HFF-Myc (cell line): ENCODE measurements at regions not wholly inside any gene's neighbourhood (a gene's known extent, or its start where the extent isn't known, plus 50 kb on each side); places are given as distances from the start of the nearest gene placed in this dataset.

Source experiments
- DNase-seq: peaks from one replicate; pipeline ENCODE4 v3.0.0-alpha.2; 2011; ENCODE audit warnings: low read depth; ENCODE audit errors: extremely low read depth
- H3K4me3 ChIP-seq: replicated peaks from 2 replicates; pipeline ENCODE4 v1.5.1; 2011; ENCODE audit warnings: low read depth, mild to moderate bottlenecking, control low read depth, low read length
- TF ChIP-seq, protein P1 (sequence below): IDR thresholded peaks from 2 replicates; pipeline ENCODE4 v1.5.1; 2012; ENCODE audit warnings: mild to moderate bottlenecking, low read depth, low read length, control low read depth; ENCODE audit errors: missing control alignments

DNA sequence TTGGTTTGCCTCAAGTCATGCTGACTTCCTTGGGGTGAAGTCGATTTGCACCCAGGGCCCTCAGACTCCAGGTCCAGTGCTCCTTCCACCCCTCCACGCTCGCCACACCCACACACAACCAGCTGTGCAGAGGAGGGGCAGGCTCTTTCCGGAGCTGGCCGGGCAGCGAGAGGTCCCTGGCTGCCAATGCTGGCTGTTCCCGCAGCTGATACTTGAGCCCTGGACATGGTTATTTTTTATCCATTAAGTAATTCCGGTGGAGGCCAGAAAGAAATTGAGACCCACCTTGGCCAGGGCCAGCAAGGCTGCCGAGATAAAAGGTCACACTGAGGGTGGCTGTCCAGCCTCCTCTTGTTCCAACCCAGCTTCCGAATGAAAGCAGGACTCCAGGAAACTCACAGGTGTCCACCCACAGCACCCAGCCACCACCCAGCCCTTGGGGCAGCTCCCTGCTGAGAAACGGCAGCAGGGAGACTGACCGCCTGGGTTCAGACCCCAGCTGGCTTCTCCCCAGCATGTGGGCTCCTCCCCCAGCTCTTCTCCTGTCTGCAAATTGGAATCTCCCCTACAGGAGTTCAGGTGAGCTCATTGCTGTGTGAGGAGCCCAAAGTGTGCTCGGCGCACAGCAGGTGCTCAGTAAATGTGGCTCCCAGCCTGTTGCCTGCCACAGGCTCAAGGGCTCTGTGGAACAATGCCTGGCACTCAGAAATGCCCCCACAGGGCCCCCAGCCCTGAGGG lies 77.8 kb downstream of the PDGFA start:
- no peak for DNase-seq
- H3K4me3 ChIP-seq: no peak overlapping the region
- TF ChIP-seq, protein P1, sequence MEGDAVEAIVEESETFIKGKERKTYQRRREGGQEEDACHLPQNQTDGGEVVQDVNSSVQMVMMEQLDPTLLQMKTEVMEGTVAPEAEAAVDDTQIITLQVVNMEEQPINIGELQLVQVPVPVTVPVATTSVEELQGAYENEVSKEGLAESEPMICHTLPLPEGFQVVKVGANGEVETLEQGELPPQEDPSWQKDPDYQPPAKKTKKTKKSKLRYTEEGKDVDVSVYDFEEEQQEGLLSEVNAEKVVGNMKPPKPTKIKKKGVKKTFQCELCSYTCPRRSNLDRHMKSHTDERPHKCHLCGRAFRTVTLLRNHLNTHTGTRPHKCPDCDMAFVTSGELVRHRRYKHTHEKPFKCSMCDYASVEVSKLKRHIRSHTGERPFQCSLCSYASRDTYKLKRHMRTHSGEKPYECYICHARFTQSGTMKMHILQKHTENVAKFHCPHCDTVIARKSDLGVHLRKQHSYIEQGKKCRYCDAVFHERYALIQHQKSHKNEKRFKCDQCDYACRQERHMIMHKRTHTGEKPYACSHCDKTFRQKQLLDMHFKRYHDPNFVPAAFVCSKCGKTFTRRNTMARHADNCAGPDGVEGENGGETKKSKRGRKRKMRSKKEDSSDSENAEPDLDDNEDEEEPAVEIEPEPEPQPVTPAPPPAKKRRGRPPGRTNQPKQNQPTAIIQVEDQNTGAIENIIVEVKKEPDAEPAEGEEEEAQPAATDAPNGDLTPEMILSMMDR: no peak

DNA sequence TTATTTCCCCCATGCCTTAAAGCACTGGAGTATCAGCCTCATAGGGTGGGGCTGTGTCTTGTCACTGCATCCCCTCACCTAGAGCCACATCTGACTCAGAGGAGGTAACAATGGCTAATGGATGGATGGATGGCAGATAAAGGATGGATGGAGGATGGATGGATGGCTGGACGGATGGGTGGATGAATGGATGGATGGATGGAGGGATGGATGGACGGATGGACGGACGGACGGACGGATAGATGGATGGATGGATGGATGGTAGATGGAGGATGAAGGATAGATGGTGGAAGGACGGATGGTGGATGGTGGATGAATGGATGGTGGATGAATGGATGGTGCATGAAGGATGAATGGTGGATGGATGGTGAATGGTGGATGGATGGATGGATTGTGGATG lies 77.2 kb downstream of the PDGFA start:
- DNase-seq: no peak
- TF ChIP-seq, protein P1: no peak
- no peak overlapping the region for H3K4me3 ChIP-seq

DNA sequence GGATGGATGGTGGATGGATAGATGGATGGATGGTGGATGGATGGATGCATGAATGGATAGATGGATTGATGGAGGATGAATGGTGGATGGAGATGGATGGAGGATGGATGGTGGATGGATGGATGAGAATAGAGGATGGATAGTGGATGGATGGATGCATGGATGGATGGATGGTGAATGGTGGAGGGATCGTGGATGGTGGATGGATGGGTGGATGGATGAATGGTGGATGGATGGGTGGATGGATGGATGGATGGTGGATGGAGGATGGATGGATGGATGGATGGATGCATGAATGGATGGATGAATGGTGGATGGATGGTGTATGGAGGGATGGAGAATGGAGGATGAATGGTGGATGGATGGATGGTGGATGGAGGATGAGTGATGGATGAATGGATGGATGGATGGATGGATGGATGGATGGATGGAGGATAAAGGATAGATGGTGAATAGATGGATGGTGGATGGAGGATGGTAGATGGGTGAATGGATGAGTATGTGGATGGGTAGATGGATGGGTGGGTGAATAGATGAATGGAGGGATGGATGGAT lies 76.3 kb downstream of the PDGFA start:
- DNase-seq: no peak
- H3K4me3 ChIP-seq: no peak overlapping the region
- TF ChIP-seq, protein P1: no peak

DNA sequence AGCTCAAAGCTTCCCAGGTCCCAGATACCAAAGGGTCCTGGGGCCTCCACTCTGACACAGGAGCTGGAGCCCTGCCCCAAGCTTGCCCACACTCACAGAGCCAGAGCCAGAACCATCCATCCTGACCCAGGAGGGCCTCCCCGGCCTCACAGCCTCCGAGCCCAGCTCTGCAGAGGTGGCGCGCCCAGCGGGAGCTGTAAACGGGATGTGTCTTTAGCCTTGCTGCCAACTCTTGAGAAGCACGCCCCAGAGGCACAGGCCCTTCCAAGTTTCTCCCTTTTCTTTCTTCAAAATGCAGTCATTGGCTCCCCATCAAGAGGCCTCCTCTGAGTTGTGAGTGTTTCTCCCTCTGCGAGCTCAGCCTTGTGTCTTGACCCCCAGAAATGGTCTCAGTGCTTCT lies 75.0 kb downstream of the PDGFA start:
- TF ChIP-seq, protein P1: no peak
- no peak for DNase-seq

DNA sequence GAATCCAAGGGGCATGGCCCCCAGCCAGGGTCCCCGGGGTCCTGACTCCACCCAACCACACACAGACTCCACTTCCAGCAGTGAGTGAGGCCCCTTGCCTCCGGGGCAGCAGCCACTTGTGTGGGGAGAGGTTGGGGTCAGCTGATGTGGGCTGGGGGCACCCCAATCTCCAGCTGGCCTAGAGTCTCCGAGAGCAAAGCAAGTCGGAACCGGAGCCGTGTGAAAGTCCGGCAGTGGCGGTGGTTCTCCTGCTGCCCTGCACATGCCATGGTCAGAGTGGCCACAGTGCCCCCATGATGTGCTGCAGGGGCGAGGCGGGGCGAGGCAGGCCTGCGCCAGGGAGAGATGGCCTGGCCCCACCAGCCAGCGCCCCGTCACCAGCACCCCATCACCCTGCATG lies 74.6 kb downstream of the PDGFA start:
- DNase-seq: no peak
- TF ChIP-seq, protein P1: no peak
- H3K4me3 ChIP-seq: no peak overlapping the region

More for the DNA sequence above, 75.0 kb downstream of the PDGFA start:
- no peak overlapping the region for H3K4me3 ChIP-seq

DNA sequence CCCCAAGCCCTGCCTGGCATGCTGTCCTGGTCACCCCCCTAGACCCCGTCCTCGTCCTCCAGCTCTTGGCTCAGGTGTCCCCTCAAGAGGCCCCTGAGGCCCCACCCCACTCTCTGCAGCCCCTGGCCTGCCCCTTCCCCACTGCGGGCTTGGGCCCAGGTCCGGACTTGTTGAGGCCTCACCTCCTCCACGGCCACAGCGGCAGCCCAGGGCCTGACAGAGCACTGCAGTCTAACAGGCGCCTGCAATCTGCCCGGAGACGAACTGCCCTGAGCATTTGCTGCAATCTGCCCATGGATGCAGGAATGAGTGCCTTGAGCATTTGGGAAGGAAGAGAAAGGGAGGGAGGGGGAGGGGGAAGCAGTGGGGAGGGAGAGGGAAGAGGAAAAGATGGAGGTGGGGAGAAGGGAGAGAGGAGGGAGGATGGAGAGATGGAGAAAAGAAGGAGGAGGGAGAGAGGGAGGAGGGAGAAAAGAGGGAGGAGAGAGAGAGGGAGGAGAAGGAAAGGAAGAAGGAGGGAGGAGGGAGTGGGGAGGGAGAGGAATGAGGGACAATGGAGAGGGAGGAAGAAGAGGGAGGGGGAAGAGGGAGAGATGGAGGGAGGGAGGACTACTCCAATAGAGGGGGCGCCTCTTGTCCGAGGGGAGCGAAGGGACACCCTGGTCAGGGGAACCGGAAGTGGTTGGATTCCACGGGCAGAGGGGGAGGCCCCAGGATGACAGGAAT lies 73.9 kb downstream of the PDGFA start:
- H3K4me3 ChIP-seq: no peak overlapping the region
- DNase-seq: no peak
- TF ChIP-seq, protein P1: no peak
